ENCODE measurements at regions not wholly inside any gene's neighbourhood (a gene's known extent, or its start where the extent isn't known, plus 50 kb on each side); places are given as distances from the start of the nearest gene placed in this dataset.

GRCh38 chr7:22909917-22910316 is 87.3 kb upstream of the TOMM7 start:
- DNase-seq: no peak

GRCh38 chr7:22907805-22908204 is 85.2 kb upstream of the TOMM7 start:
- DNase-seq: no peak

GRCh38 chr7:22900784-22901183 is 78.1 kb upstream of the TOMM7 start:
- peak; percentile 22 for DNase-seq

GRCh38 chr7:22900101-22900500 is 77.5 kb upstream of the TOMM7 start:
- DNase-seq: no peak

GRCh38 chr7:22896917-22897316 is 74.3 kb upstream of the TOMM7 start:
- DNase-seq: peak; percentile 91

- no peak for DNase-seq
Observed at GRCh38 chr7:22895828-22896165, 73.1 kb upstream of the TOMM7 start.

- no peak for DNase-seq
Observed at GRCh38 chr7:22895140-22895827, 72.6 kb upstream of the TOMM7 start.

- no peak for DNase-seq
Observed at GRCh38 chr7:22894546-22894945, 71.9 kb upstream of the TOMM7 start.

- DNase-seq: no peak
Observed at GRCh38 chr7:22890773-22891172, 68.1 kb upstream of the TOMM7 start.

GRCh38 chr7:22885797-22886261 is 63.2 kb upstream of the TOMM7 start:
- DNase-seq: peak; percentile 90

- no peak for DNase-seq
Observed at GRCh38 chr7:22884911-22885788, 62.5 kb upstream of the TOMM7 start.

GRCh38 chr7:22882106-22882505 is 59.5 kb upstream of the TOMM7 start:
- no peak for DNase-seq

GRCh38 chr7:22879709-22880306 is 57.2 kb upstream of the TOMM7 start:
- no peak for DNase-seq

GRCh38 chr7:22879280-22879679 is 56.6 kb upstream of the TOMM7 start:
- no peak for DNase-seq

GRCh38 chr7:22876986-22877729 is 54.5 kb upstream of the TOMM7 start:
- DNase-seq: no peak

- DNase-seq: no peak
Observed at GRCh38 chr7:22875470-22875869, 52.8 kb upstream of the TOMM7 start.

GRCh38 chr7:22874904-22875303 is 52.3 kb upstream of the TOMM7 start:
- DNase-seq: no peak

All from DMS53 (cell line).